Nephron progenitor cell (in vitro differentiated cells): ENCODE measurements at regions not wholly inside any gene's neighbourhood (a gene's known extent, or its start where the extent isn't known, plus 50 kb on each side); places are given as distances from the start of the nearest gene placed in this dataset.

Experiments used
- DNase-seq: peaks from one replicate; pipeline ENCODE4 v3.0.0; 2021
- H3K27ac Mint-ChIP-seq: 2 replicates; pipeline ENCODE4 v1.8.0; 2021; ENCODE audit warnings: mild to moderate bottlenecking, moderate library complexity, mixed read lengths
- H3K27me3 Mint-ChIP-seq: 2 replicates; pipeline ENCODE4 v1.8.0; 2021; ENCODE audit warnings: mild to moderate bottlenecking, low read depth, mixed read lengths; ENCODE audit not compliant: poor library complexity
- H3K36me3 Mint-ChIP-seq: 2 replicates; pipeline ENCODE4 v1.8.0; 2021; ENCODE audit warnings: low read depth, mixed read lengths
- H3K4me1 Mint-ChIP-seq: 2 replicates; pipeline ENCODE4 v1.8.0; 2021; ENCODE audit warnings: mixed read lengths
- H3K4me3 Mint-ChIP-seq: 2 replicates; pipeline ENCODE4 v1.8.0; 2021; ENCODE audit warnings: mild to moderate bottlenecking, moderate library complexity, mixed read lengths
- H3K9me3 Mint-ChIP-seq: 2 replicates; pipeline ENCODE4 v1.8.0; 2021; ENCODE audit warnings: mild to moderate bottlenecking, moderate library complexity, mixed read lengths
- TF ChIP-seq, protein P1 (sequence below): fragments of 200-600 bp; sonication (generic); IDR thresholded peaks from 2 replicates; pipeline ENCODE4 v1.5.0; 2021; ENCODE audit warnings: antibody characterized with exemption

DNA sequence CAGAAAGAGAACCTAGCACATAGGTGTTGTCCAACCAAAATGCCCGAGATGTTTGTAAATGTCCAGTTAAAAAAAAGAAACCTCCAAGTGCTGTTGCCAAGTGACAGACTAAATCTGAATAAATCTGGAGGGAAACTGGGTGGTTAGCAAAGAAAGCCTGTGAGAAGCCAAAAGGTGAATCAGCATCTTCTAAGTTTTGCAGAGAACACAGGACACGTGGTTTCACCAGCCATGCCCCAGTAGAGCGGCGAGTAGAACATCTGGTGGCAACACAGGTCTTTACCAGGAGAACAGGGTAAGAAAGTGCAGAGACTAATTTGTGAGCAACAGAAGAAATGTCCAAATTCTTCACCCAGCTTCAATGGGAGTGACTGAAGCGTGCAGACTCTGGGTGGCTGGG lies 986.0 kb downstream of the ROBO2 start:
- Mint-ChIP-seq H3K27me3 (peaks cover 2% of the 10 kb centered on the region), H3K9me3 (peaks cover 5% of the 10 kb centered on the region), H3K36me3 (no peaks in the 10 kb centered on the region), H3K4me3 (no peak overlapping the region), H3K27ac (no peak overlapping the region), H3K4me1 (peaks cover 5% of the 10 kb centered on the region)
- TF ChIP-seq, protein P1, sequence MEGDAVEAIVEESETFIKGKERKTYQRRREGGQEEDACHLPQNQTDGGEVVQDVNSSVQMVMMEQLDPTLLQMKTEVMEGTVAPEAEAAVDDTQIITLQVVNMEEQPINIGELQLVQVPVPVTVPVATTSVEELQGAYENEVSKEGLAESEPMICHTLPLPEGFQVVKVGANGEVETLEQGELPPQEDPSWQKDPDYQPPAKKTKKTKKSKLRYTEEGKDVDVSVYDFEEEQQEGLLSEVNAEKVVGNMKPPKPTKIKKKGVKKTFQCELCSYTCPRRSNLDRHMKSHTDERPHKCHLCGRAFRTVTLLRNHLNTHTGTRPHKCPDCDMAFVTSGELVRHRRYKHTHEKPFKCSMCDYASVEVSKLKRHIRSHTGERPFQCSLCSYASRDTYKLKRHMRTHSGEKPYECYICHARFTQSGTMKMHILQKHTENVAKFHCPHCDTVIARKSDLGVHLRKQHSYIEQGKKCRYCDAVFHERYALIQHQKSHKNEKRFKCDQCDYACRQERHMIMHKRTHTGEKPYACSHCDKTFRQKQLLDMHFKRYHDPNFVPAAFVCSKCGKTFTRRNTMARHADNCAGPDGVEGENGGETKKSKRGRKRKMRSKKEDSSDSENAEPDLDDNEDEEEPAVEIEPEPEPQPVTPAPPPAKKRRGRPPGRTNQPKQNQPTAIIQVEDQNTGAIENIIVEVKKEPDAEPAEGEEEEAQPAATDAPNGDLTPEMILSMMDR = no peak
- DNase-seq = no peak

DNA sequence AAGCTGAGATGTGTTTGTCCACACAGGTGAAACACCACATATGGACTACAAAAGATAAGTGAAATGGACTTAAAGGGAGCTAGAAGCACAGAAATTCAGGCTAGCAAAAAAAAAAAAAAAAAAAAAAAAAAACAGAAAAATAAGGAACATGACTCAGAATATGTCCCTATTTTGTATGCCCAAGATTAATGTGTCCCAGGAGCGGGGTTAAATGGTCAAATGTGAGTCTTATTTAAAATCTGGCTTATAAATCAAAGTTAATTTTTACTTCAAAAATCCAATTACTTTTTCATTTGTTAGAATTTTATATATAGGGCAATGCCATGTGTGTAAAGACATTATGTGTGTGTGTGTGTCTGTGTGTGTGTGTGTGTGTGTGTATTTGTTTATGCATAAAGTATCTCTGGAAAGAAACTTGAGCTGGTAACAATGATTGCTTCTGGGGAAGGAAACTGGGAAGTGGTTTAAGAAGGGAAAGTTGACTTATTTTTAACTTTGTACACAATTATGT lies 986.5 kb downstream of the ROBO2 start:
- no peak overlapping the region for H3K4me3 Mint-ChIP-seq
- peaks cover 2% of the 10 kb centered on the region for H3K27me3 Mint-ChIP-seq
- DNase-seq = no peak
- peaks cover 5% of the 10 kb centered on the region for H3K9me3 Mint-ChIP-seq
- no peaks in the 10 kb centered on the region for H3K36me3 Mint-ChIP-seq
- no peak overlapping the region for H3K27ac Mint-ChIP-seq
- TF ChIP-seq, protein P1 = no peak
- H3K4me1 Mint-ChIP-seq = peaks cover 5% of the 10 kb centered on the region

DNA sequence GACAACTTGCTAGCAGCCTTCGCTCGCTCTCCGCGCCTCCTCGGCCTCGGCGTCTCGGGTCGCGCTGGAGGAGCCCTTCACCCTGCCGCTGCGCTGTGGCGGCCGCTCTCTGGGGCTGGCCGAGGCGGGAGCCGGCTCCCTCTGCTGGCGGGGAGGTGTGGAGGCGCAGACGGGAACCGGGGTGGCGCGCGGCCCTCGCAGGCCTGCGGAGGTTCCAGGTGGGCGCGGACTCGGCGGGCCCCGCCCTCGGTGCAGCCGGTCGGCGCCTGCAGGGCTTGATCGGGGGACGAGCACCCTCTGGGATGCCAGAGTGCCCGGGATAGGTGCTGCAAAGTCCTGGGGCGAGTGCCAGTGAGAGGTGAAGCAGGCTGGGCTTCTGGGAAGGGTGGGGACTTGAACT lies 989.9 kb downstream of the ROBO2 start:
- Mint-ChIP-seq H3K9me3 (peaks cover 5% of the 10 kb centered on the region), H3K4me1 (peaks cover 5% of the 10 kb centered on the region), H3K4me3 (no peak overlapping the region), H3K27me3 (peaks cover 2% of the 10 kb centered on the region), H3K36me3 (no peaks in the 10 kb centered on the region), H3K27ac (no peak overlapping the region)
- peak; percentile 2 for DNase-seq
- TF ChIP-seq, protein P1 = no peak

- DNase-seq = no peak
- Mint-ChIP-seq H3K27me3 (no peaks in the 10 kb centered on the region), H3K4me1 (peaks cover 8% of the 10 kb centered on the region), H3K9me3 (peaks cover 4% of the 10 kb centered on the region), H3K4me3 (peak overlapping the region; percentile 61), H3K36me3 (no peaks in the 10 kb centered on the region), H3K27ac (no peak overlapping the region)
- TF ChIP-seq, protein P1 = no peak
These were observed 995.3 kb downstream of the ROBO2 start for GRCh38 chr3:78035131-78035641.

- Mint-ChIP-seq H3K27ac (no peak overlapping the region), H3K27me3 (no peaks in the 10 kb centered on the region), H3K4me3 (no peak overlapping the region), H3K9me3 (no peaks in the 10 kb centered on the region), H3K36me3 (no peaks in the 10 kb centered on the region), H3K4me1 (no peaks in the 10 kb centered on the region)
- no peak for DNase-seq
- TF ChIP-seq, protein P1 = no peak
These were observed 1001.6 kb downstream of the ROBO2 start for GRCh38 chr3:78041486-78041885.

DNA sequence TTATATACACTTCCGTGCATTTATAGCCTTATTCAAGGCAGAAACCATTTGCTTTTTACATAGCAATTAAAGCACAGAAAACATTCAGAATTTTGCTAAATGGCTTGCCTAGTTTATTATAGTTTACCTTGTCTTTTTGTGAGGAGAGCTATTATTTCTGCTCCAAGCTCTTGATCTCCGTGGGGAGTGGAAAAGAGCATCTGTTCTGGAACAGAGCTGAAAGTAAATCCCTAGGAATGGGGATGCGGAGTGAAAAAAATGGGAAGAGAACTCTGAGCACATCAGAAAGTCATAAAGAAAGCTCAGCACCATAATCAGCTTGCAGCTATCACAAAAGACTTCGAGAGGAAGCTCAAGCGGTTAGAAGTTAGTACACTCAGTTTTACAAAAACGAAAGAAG lies 1006.7 kb downstream of the ROBO2 start:
- no peaks in the 10 kb centered on the region for H3K27me3 Mint-ChIP-seq
- no peak for DNase-seq
- no peak overlapping the region for H3K27ac Mint-ChIP-seq
- TF ChIP-seq, protein P1 = no peak
- H3K9me3 Mint-ChIP-seq = no peaks in the 10 kb centered on the region
- H3K4me3 Mint-ChIP-seq = no peak overlapping the region
- H3K4me1 Mint-ChIP-seq = no peaks in the 10 kb centered on the region
- H3K36me3 Mint-ChIP-seq = no peaks in the 10 kb centered on the region
